ENCODE measurements at regions not wholly inside any gene's neighbourhood (a gene's known extent, or its start where the extent isn't known, plus 50 kb on each side); places are given as distances from the start of the nearest gene placed in this dataset.

DNA sequence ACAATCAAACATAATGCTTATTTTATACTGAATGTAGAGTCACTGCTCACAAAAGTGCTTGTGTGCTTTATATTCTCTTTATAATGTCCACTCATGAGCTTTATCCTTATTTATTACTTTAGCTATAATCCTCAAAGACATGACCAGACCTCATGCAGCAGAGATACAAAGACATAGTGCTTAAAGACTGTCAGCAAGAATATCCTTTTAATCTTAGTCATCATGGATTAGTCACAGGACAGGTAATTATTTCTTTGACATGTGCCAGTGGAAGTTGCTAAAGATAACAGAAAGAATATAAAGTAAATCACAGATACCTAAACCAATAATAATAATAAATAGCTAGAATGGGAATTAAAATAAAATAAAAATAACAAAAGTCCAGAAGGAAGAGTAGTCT, 707.5 kb downstream of the BCL11B start:
- Histone ChIP-seq H3K27me3 (ENCODE audit: control insufficient read depth, insufficient read depth, low read length) (no peaks in the 10 kb centered on the region), H3K9ac (ENCODE audit: low read length) (no peak overlapping the region), H3K4me3 (ENCODE audit: low read length) (no peak overlapping the region), H3K36me3 (ENCODE audit: control insufficient read depth, insufficient read depth, low read length) (no peaks in the 10 kb centered on the region), H3K9me3 (ENCODE audit: control insufficient read depth, low read length) (no peaks in the 10 kb centered on the region), H3K4me1 (ENCODE audit: control insufficient read depth, insufficient read depth, low read length) (no peaks in the 10 kb centered on the region)

DNA sequence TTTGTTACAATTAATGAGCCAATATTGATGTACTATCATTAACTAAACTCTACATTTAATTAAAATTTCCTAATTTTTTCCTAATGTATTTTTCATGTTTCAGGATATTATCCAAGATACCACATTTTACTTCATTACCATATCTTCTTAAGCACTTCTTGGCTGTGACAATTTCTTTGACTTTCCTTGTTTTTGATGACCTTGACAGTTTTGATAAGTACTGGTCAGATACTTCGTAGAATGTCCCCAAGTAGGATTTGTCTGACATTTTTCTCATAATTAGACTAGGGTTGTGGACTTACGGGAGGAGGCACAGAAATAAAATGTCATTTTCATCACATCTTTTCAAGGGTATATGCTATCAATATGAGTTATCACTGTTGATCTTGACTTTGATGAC, 700.9 kb downstream of the BCL11B start:
- Histone ChIP-seq H3K4me1 (ENCODE audit: control insufficient read depth, insufficient read depth, low read length) (no peaks in the 10 kb centered on the region), H3K9ac (ENCODE audit: low read length) (no peak overlapping the region), H3K4me3 (ENCODE audit: low read length) (no peak overlapping the region), H3K36me3 (ENCODE audit: control insufficient read depth, insufficient read depth, low read length) (no peaks in the 10 kb centered on the region), H3K27me3 (ENCODE audit: control insufficient read depth, insufficient read depth, low read length) (no peaks in the 10 kb centered on the region), H3K9me3 (ENCODE audit: control insufficient read depth, low read length) (no peaks in the 10 kb centered on the region)

DNA sequence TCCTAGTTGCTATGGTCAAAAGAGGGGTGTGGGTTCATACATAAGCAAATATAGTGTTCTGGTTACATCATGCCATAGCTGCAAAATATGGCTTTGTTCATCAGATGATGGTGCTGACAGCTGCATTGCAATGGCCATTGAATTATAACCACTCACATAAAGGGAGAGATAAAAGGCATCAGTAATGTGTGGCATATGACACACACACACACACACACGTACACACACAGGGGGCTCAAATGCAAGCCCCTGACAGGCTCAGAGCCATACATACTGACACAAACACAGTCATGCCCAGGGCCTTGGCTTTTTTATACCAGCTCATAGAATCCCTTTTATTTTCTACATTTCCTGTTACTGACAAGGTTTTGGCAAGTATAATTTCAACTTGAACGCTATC, 698.9 kb downstream of the BCL11B start:
- Histone ChIP-seq H3K9ac (ENCODE audit: low read length) (no peak overlapping the region), H3K4me3 (ENCODE audit: low read length) (no peak overlapping the region), H3K36me3 (ENCODE audit: control insufficient read depth, insufficient read depth, low read length) (no peaks in the 10 kb centered on the region), H3K4me1 (ENCODE audit: control insufficient read depth, insufficient read depth, low read length) (no peaks in the 10 kb centered on the region), H3K27me3 (ENCODE audit: control insufficient read depth, insufficient read depth, low read length) (no peaks in the 10 kb centered on the region), H3K9me3 (ENCODE audit: control insufficient read depth, low read length) (no peaks in the 10 kb centered on the region)

DNA sequence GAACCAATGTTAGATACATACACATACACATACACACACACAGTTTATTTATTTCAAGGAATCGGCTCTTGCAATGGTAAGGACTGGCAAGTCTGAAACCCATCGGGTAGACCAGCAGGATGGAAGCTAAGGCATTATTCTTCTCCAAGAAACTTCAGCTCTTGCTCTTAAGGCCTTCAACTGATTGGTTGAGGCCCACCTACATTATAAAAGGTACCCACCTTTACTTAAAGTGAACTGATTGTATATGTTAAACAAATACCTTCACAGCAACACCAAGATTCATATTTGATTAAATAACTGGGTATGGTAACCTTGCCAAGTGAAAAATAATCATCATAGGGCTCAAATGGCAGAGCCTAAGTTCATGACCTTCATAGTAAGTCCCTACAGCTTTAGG, 695.5 kb downstream of the BCL11B start:
- no peaks in the 10 kb centered on the region for H3K4me1 ChIP-seq (ENCODE audit: control insufficient read depth, insufficient read depth, low read length)
- no peaks in the 10 kb centered on the region for H3K9me3 ChIP-seq (ENCODE audit: control insufficient read depth, low read length)
- no peaks in the 10 kb centered on the region for H3K27me3 ChIP-seq (ENCODE audit: control insufficient read depth, insufficient read depth, low read length)
- H3K36me3 ChIP-seq (ENCODE audit: control insufficient read depth, insufficient read depth, low read length), result no peaks in the 10 kb centered on the region
- H3K4me3 ChIP-seq (ENCODE audit: low read length), result no peak overlapping the region
- H3K9ac ChIP-seq (ENCODE audit: low read length), result no peak overlapping the region

DNA sequence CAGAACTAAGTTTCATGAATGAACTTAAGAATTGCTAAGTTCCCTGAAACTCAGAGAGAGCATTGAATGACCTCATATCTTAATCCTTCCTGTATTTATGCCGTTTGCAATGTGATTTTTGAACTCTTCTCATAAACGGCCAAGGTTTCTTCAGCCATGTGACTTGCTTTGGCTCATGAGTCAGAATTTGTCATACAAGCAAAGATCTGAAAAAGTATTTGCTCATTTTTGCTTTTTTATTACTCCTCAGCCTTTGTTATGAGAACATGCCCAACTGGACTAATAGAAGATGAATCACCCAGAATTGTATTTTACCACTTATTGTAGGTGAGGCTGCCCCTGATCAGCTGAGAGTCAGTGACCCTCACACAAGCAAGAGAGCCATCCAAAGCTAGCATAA, 693.8 kb downstream of the BCL11B start:
- Histone ChIP-seq H3K4me3 (ENCODE audit: low read length) (no peak overlapping the region), H3K27me3 (ENCODE audit: control insufficient read depth, insufficient read depth, low read length) (no peaks in the 10 kb centered on the region), H3K4me1 (ENCODE audit: control insufficient read depth, insufficient read depth, low read length) (no peaks in the 10 kb centered on the region), H3K9me3 (ENCODE audit: control insufficient read depth, low read length) (no peaks in the 10 kb centered on the region), H3K36me3 (ENCODE audit: control insufficient read depth, insufficient read depth, low read length) (no peaks in the 10 kb centered on the region), H3K9ac (ENCODE audit: low read length) (no peak overlapping the region)

DNA sequence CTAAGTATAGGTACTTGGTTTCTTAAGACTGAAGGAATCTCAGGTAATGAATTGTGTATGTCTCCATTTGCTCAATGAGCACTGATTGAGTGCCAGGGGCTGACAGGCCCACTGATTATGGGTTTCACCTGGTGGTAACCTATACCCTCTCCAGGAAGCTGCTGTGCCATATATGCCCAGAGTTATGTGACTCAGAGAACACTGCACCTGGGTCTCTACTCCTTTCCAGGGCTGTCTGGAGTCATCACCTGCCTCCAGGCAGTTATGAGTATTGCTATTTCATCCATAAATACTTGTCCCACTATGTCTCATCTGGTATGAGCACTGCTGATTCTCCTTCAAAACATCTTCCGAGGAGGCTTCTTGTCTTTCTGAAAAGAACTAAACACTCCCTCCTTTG, 692.9 kb downstream of the BCL11B start:
- no peaks in the 10 kb centered on the region for H3K27me3 ChIP-seq (ENCODE audit: control insufficient read depth, insufficient read depth, low read length)
- no peak overlapping the region for H3K4me3 ChIP-seq (ENCODE audit: low read length)
- H3K4me1 ChIP-seq (ENCODE audit: control insufficient read depth, insufficient read depth, low read length), result no peaks in the 10 kb centered on the region
- H3K9ac ChIP-seq (ENCODE audit: low read length), result no peak overlapping the region
- no peaks in the 10 kb centered on the region for H3K9me3 ChIP-seq (ENCODE audit: control insufficient read depth, low read length)
- no peaks in the 10 kb centered on the region for H3K36me3 ChIP-seq (ENCODE audit: control insufficient read depth, insufficient read depth, low read length)

DNA sequence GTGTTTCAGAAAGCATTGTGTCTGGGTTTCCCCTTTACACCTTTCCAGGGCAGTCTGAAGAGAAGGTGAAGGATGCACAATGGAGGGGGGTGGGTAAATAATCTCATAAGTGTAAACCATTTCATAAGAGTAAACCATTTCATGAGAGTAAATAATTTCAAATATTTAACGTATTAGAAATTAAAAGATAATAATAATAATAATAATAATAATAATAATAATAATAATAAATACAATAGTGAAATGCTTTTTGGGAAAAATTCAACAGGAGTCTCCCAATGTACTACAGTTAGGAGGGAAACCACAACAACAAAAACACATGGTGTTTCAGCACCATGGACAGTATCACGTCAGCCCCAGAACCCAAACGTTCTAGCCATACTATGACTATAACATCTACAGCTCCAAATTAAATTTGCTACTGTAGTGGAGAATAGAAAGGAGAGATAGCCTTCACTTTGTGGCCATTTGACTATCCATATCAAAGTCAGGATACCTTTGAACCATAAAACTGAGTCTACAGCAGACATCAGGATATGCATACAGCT, 691.8 kb downstream of the BCL11B start:
- no peaks in the 10 kb centered on the region for H3K27me3 ChIP-seq (ENCODE audit: control insufficient read depth, insufficient read depth, low read length)
- no peaks in the 10 kb centered on the region for H3K9me3 ChIP-seq (ENCODE audit: control insufficient read depth, low read length)
- no peaks in the 10 kb centered on the region for H3K36me3 ChIP-seq (ENCODE audit: control insufficient read depth, insufficient read depth, low read length)
- no peak overlapping the region for H3K9ac ChIP-seq (ENCODE audit: low read length)
- H3K4me1 ChIP-seq (ENCODE audit: control insufficient read depth, insufficient read depth, low read length), result no peaks in the 10 kb centered on the region
- H3K4me3 ChIP-seq (ENCODE audit: low read length), result no peak overlapping the region

DNA sequence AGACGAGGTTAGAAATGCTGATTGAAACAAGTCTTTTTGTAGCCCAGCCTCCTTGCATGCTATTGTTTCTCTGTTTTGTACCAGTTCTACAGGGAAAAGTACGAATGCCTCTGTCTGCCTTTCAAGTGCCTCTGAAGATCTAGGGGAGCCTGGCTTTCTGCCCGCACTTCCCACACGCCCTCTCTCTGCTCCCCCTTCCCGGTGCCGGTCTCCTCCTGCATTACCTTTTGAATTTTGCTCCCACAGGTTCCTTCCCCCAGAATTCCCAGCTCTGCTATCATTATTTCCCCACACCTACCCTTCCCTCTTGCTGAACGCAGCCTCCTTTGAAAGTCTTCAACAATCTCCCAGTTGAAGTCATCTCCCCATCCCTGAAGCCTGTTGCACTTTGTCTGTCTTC, 689.7 kb downstream of the BCL11B start:
- H3K9ac ChIP-seq (ENCODE audit: low read length), result no peak overlapping the region
- no peaks in the 10 kb centered on the region for H3K9me3 ChIP-seq (ENCODE audit: control insufficient read depth, low read length)
- no peaks in the 10 kb centered on the region for H3K4me1 ChIP-seq (ENCODE audit: control insufficient read depth, insufficient read depth, low read length)
- no peaks in the 10 kb centered on the region for H3K27me3 ChIP-seq (ENCODE audit: control insufficient read depth, insufficient read depth, low read length)
- H3K36me3 ChIP-seq (ENCODE audit: control insufficient read depth, insufficient read depth, low read length), result no peaks in the 10 kb centered on the region
- no peak overlapping the region for H3K4me3 ChIP-seq (ENCODE audit: low read length)

DNA sequence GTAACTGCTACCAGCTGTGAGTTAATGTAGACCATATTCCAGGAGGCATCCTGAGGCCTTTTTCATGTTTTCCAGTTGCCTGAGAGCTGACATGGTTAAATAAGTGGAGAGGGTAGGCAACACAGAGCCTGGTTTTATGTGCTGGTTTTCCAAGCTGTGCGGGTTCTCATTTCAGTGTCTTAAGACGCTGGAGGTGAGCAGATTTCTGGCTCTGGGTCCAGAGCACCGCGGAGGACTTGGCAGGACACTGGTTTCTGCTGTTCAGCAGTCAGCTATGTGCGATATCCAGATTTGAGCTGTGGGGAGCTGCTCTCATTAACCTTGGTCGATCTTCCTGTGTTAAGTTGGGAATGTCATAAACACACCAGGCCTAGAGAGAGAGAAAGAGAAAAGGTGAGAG, 680.8 kb downstream of the BCL11B start:
- H3K9ac ChIP-seq (ENCODE audit: low read length), result no peak overlapping the region
- no peak overlapping the region for H3K4me3 ChIP-seq (ENCODE audit: low read length)
- H3K27me3 ChIP-seq (ENCODE audit: control insufficient read depth, insufficient read depth, low read length), result no peaks in the 10 kb centered on the region
- H3K9me3 ChIP-seq (ENCODE audit: control insufficient read depth, low read length), result no peaks in the 10 kb centered on the region
- H3K36me3 ChIP-seq (ENCODE audit: control insufficient read depth, insufficient read depth, low read length), result no peaks in the 10 kb centered on the region
- H3K4me1 ChIP-seq (ENCODE audit: control insufficient read depth, insufficient read depth, low read length), result no peaks in the 10 kb centered on the region

DNA sequence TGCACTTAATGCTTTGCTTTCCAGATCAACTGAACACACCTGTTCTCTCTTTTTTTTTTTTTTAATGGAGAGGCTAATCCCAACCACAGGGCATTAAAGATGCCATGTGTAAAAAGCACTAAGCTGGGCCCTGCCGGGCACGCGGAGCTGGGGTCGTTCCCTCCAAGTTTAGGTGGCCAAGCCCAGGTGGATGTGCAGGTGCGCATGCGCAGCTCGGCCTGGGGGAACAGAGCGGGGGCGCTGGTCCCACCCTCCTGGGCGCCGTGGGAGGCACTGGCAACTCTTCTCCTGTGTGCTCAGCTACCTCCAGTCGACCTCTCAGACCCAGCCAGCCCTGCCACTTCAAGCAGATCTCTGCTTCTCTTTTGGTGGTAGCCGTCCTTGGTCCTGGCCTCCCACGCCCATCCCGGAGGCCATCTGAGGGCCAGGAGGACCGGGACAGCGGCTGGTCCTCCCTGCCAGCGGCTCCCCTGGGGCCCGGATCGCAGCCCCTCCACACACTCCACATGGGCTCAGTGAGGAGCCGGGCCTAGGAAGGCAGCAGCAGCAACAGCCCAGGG, 679.3 kb downstream of the BCL11B start:
- H3K4me3 ChIP-seq (ENCODE audit: low read length), result no peak overlapping the region

DNA sequence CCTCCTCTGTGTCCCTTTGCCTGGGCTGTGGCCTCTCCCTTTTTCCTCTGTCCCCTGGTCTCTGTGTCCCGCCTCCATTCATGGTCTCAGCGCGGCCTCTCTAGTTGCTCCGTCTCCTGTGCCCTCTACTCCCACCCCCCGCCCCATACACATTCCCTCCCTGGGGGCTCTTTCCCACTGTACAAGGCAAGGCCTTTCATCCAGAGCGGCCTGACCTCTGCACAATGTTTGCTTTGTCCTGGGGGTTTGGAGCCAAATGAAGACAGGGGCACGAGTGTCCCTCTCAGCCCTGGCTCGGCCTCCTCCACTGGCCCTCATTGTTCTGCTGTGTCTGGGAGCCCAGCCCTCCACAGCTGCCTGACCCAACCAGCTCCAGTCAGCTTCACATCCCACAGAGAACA, 678.6 kb downstream of the BCL11B start:
- H3K9ac ChIP-seq (ENCODE audit: low read length), result no peak overlapping the region
- no peaks in the 10 kb centered on the region for H3K4me1 ChIP-seq (ENCODE audit: control insufficient read depth, insufficient read depth, low read length)
- no peaks in the 10 kb centered on the region for H3K36me3 ChIP-seq (ENCODE audit: control insufficient read depth, insufficient read depth, low read length)
- no peak overlapping the region for H3K4me3 ChIP-seq (ENCODE audit: low read length)
- no peaks in the 10 kb centered on the region for H3K27me3 ChIP-seq (ENCODE audit: control insufficient read depth, insufficient read depth, low read length)
- no peaks in the 10 kb centered on the region for H3K9me3 ChIP-seq (ENCODE audit: control insufficient read depth, low read length)

More for the DNA sequence above, 679.3 kb downstream of the BCL11B start:
- H3K27me3 ChIP-seq (ENCODE audit: control insufficient read depth, insufficient read depth, low read length), result no peaks in the 10 kb centered on the region
- H3K36me3 ChIP-seq (ENCODE audit: control insufficient read depth, insufficient read depth, low read length), result no peaks in the 10 kb centered on the region
- H3K4me1 ChIP-seq (ENCODE audit: control insufficient read depth, insufficient read depth, low read length), result no peaks in the 10 kb centered on the region
- H3K9ac ChIP-seq (ENCODE audit: low read length), result no peak overlapping the region
- no peaks in the 10 kb centered on the region for H3K9me3 ChIP-seq (ENCODE audit: control insufficient read depth, low read length)

DNA sequence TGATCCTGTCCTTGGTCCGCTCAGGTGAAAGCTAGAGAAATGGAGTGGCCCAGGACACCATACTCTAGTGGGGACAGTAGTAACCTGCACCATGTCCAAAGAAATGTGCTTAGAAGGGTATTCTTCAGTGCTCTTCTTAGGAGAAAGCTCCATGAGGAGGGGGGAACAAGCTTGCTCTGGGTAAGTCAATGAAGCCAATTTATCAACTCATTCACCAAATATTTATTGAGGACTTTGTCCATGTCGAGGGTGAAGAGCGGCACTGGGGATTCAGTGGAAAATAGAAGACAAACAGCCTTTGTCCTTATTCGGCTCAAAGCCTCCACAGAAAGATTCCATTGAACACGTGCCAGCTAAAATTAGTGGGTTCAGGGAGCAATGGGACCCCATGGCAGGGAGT, 677.8 kb downstream of the BCL11B start:
- no peak overlapping the region for H3K4me3 ChIP-seq (ENCODE audit: low read length)
- no peaks in the 10 kb centered on the region for H3K27me3 ChIP-seq (ENCODE audit: control insufficient read depth, insufficient read depth, low read length)
- H3K4me1 ChIP-seq (ENCODE audit: control insufficient read depth, insufficient read depth, low read length), result no peaks in the 10 kb centered on the region
- no peak overlapping the region for H3K9ac ChIP-seq (ENCODE audit: low read length)
- H3K9me3 ChIP-seq (ENCODE audit: control insufficient read depth, low read length), result no peaks in the 10 kb centered on the region
- no peaks in the 10 kb centered on the region for H3K36me3 ChIP-seq (ENCODE audit: control insufficient read depth, insufficient read depth, low read length)

DNA sequence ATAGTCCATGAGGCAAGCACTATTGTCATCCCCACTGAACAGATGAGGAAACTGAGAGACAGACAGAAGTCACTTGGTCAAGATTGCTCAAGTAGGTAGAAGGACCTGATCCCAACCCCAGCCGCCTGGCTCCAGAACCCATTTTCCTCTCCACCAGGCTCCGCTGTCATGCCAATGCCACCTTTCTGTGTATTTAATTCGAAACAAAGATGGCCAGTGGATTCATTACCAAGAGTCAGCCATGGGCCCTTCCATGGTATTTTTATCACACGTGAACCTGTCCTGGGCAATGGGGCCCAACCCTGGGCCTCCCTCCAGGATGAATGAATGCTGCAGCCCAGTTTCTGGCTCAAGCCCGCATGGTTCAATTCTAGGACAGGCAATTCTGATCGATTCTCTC, 673.4 kb downstream of the BCL11B start:
- H3K9me3 ChIP-seq (ENCODE audit: control insufficient read depth, low read length), result no peaks in the 10 kb centered on the region
- no peak overlapping the region for H3K9ac ChIP-seq (ENCODE audit: low read length)
- no peaks in the 10 kb centered on the region for H3K27me3 ChIP-seq (ENCODE audit: control insufficient read depth, insufficient read depth, low read length)
- H3K4me1 ChIP-seq (ENCODE audit: control insufficient read depth, insufficient read depth, low read length), result no peaks in the 10 kb centered on the region
- H3K4me3 ChIP-seq (ENCODE audit: low read length), result no peak overlapping the region
- no peaks in the 10 kb centered on the region for H3K36me3 ChIP-seq (ENCODE audit: control insufficient read depth, insufficient read depth, low read length)

Measured in mucosa of stomach (tissue), 1 donor.